Epithelial cell of esophagus (primary cell): ENCODE measurements at regions not wholly inside any gene's neighbourhood (a gene's known extent, or its start where the extent isn't known, plus 50 kb on each side); places are given as distances from the start of the nearest gene placed in this dataset.

Source experiments
- DNase-seq: peaks from one replicate; pipeline ENCODE4 v3.0.0; 2010; ENCODE audit warnings: low read depth
- H3K4me3 ChIP-seq: 2 replicates; pipeline ENCODE4 v1.5.1; 2011; ENCODE audit warnings: mild to moderate bottlenecking, low read length, control low read depth
- CTCF ChIP-seq: IDR thresholded peaks from 2 replicates; pipeline ENCODE4 v1.5.1; 2011; ENCODE audit warnings: low read depth, mild to moderate bottlenecking, low read length, control low read depth, inconsistent platforms; ENCODE audit not compliant: insufficient read depth; ENCODE audit errors: missing control alignments

GRCh38 chrX:140943513-140943912, 58.9 kb upstream of the SPANXB1 start:
- TF ChIP-seq CTCF, result no peak
- H3K4me3 ChIP-seq, result no peak overlapping the region
- no peak for DNase-seq

GRCh38 chrX:140944710-140945109, 57.7 kb upstream of the SPANXB1 start:
- no peak overlapping the region for H3K4me3 ChIP-seq
- TF ChIP-seq CTCF, result no peak
- DNase-seq, result no peak

- H3K4me3 ChIP-seq, result no peak overlapping the region
- no peak for TF ChIP-seq CTCF
- peak; percentile 1 for DNase-seq
These were observed 53.6 kb upstream of the SPANXB1 start for GRCh38 chrX:140948827-140949226.

GRCh38 chrX:140949233-140949632, 53.2 kb upstream of the SPANXB1 start:
- TF ChIP-seq CTCF, result no peak
- H3K4me3 ChIP-seq, result no peak overlapping the region
- DNase-seq, result peak; percentile 69
